ENCODE measurements at regions not wholly inside any gene's neighbourhood (a gene's known extent, or its start where the extent isn't known, plus 50 kb on each side); places are given as distances from the start of the nearest gene placed in this dataset.

- no peak for TF ChIP-seq CTCF (conservative IDR thresholded peaks at IDR 0.05; ENCODE audit: low read depth, low read length)
- no peak overlapping the region for H3K4me2 ChIP-seq
- H3K79me2 ChIP-seq (ENCODE audit: insufficient read depth, low read depth) = no peaks in the 10 kb centered on the region
- H2AFZ ChIP-seq (ENCODE audit: low read depth) = no peak overlapping the region
- no peaks in the 10 kb centered on the region for H4K20me1 ChIP-seq (ENCODE audit: insufficient read depth)
- no peak overlapping the region for H3K9ac ChIP-seq
- H3K36me3 ChIP-seq (ENCODE audit: insufficient read depth) = no peaks in the 10 kb centered on the region
- H3K27me3 ChIP-seq (ENCODE audit: insufficient read depth, low read depth) = no peaks in the 10 kb centered on the region
- no peak overlapping the region for H3K4me3 ChIP-seq (IDR thresholded peaks at IDR 0.05; ENCODE audit: insufficient read depth, low read depth, low read length)
- H3K4me1 ChIP-seq (ENCODE audit: low read depth, poor library complexity, severe bottlenecking) = no peaks in the 10 kb centered on the region
- no peak overlapping the region for H3K27ac ChIP-seq
These were observed 1196.4 kb downstream of the PCDH17 start for GRCh38 chr13:58827904-58828303.

- H3K4me3 ChIP-seq (IDR thresholded peaks at IDR 0.05; ENCODE audit: insufficient read depth, low read depth, low read length) = no peak overlapping the region
- H3K4me1 ChIP-seq (ENCODE audit: low read depth, poor library complexity, severe bottlenecking) = no peaks in the 10 kb centered on the region
- H4K20me1 ChIP-seq (ENCODE audit: insufficient read depth) = no peaks in the 10 kb centered on the region
- H2AFZ ChIP-seq (ENCODE audit: low read depth) = no peak overlapping the region
- no peak for TF ChIP-seq CTCF (conservative IDR thresholded peaks at IDR 0.05; ENCODE audit: low read depth, low read length)
- no peak overlapping the region for H3K9ac ChIP-seq
- no peak overlapping the region for H3K4me2 ChIP-seq
- H3K27ac ChIP-seq = no peak overlapping the region
- H3K36me3 ChIP-seq (ENCODE audit: insufficient read depth) = no peaks in the 10 kb centered on the region
- H3K27me3 ChIP-seq (ENCODE audit: insufficient read depth, low read depth) = no peaks in the 10 kb centered on the region
- H3K79me2 ChIP-seq (ENCODE audit: insufficient read depth, low read depth) = no peaks in the 10 kb centered on the region
These were observed 1199.3 kb downstream of the PCDH17 start for GRCh38 chr13:58830841-58831240.

GRCh38 chr13:58838615-58839014 is 1207.1 kb downstream of the PCDH17 start:
- no peak for TF ChIP-seq CTCF (conservative IDR thresholded peaks at IDR 0.05; ENCODE audit: low read depth, low read length)
- Histone ChIP-seq H3K27me3 (ENCODE audit: insufficient read depth, low read depth) (no peaks in the 10 kb centered on the region), H2AFZ (ENCODE audit: low read depth) (no peak overlapping the region), H3K27ac (no peak overlapping the region), H3K4me1 (ENCODE audit: low read depth, poor library complexity, severe bottlenecking) (no peaks in the 10 kb centered on the region), H3K36me3 (ENCODE audit: insufficient read depth) (no peaks in the 10 kb centered on the region), H3K79me2 (ENCODE audit: insufficient read depth, low read depth) (no peaks in the 10 kb centered on the region), H3K4me2 (no peak overlapping the region), H3K9ac (no peak overlapping the region), H4K20me1 (ENCODE audit: insufficient read depth) (no peaks in the 10 kb centered on the region), H3K4me3 (IDR thresholded peaks at IDR 0.05; ENCODE audit: insufficient read depth, low read depth, low read length) (no peak overlapping the region)

- no peaks in the 10 kb centered on the region for H3K79me2 ChIP-seq (ENCODE audit: insufficient read depth, low read depth)
These were observed 1211.5 kb downstream of the PCDH17 start for GRCh38 chr13:58843071-58843470.

More at GRCh38 chr13:58843071-58843470, 1211.5 kb downstream of the PCDH17 start:
- Histone ChIP-seq H4K20me1 (ENCODE audit: insufficient read depth) (no peaks in the 10 kb centered on the region), H3K9ac (no peak overlapping the region), H3K27me3 (ENCODE audit: insufficient read depth, low read depth) (no peaks in the 10 kb centered on the region), H3K27ac (no peak overlapping the region), H3K36me3 (ENCODE audit: insufficient read depth) (no peaks in the 10 kb centered on the region), H3K4me3 (IDR thresholded peaks at IDR 0.05; ENCODE audit: insufficient read depth, low read depth, low read length) (no peak overlapping the region), H2AFZ (ENCODE audit: low read depth) (no peak overlapping the region), H3K4me1 (ENCODE audit: low read depth, poor library complexity, severe bottlenecking) (no peaks in the 10 kb centered on the region), H3K4me2 (no peak overlapping the region)
- no peak for TF ChIP-seq CTCF (conservative IDR thresholded peaks at IDR 0.05; ENCODE audit: low read depth, low read length)
